GM21526 (cell line): ENCODE measurements at regions not wholly inside any gene's neighbourhood (a gene's known extent, or its start where the extent isn't known, plus 50 kb on each side); places are given as distances from the start of the nearest gene placed in this dataset.
A peak's percentile ranks its signal among the peaks of the same experiment; 100 is the strongest.
"Not testable (repeated sequence)": the region's sequence is repeated elsewhere in the genome, so short reads cannot be mapped to it uniquely, and the experiment has no call there.

ENCODE experiments used
- ATAC-seq: cut with Tn5 transposase; IDR thresholded peaks from one replicate; pipeline ENCODE4 v1.9.1; 2021; ENCODE audit warnings: moderate library complexity; ENCODE audit not compliant: unreplicated experiment, low FRiP score

- ATAC-seq = no peak
These were observed 592.7 kb upstream of the VRK2 start for GRCh38 chr2:57453945-57454344.

- no peak for ATAC-seq
These were observed 586.0 kb upstream of the VRK2 start for GRCh38 chr2:57460396-57461276.

DNA sequence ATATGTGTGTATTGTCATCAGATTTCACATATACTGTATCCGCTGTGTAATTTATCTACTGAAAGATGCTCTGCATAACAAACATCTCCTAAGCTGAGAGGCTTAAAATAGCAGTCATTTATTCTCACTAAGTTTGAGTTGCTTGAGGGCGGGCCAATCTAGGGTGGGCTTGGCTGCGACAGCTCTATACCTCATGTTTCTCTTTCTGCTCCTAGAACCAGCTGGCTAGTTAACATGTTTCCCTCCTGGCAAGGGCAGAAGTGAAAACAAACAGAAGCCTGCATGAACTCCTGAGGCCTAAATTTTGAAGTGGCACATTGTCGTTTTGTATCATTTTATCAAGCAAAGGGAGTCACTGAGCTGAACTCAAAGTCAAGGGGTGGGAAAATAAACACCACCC lies 585.0 kb upstream of the VRK2 start:
- ATAC-seq = no peak

DNA sequence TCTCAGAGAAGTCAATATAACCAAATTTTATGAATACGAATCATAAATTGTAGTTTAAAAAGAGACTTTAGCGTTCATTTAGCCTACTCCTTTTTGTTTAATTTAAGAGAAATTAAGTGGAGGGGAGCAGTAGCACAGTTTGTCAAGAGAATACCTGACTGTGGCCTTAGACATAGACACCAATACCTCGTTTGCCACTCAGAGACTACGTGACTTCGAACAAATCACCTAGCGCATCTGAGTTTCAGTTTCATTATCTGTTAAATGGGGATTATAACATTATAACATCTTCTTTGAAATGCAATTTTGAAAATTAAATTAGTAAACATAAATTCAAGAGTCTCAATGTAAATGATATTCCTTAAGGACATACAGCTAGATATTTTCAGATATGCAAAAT lies 581.5 kb upstream of the VRK2 start:
- no peak for ATAC-seq

DNA sequence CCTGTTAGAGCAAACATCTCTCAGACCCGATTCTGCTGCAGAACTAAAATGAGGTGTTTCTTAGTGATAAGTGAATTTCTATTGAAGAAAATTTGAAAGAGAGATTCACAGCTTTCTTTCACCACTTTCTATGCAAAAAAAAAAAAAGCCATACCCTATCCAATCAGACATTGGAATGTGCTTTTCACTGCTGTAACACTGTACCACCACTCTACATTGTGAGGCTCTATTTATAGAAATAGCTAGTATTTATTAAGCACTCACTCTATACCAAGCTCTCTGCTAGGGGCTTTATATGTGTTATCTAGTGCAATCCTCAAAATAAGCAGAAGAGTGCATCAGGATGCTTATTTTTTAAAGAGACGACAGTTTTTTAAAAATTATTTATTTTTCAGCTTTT lies 580.6 kb upstream of the VRK2 start:
- no peak for ATAC-seq

DNA sequence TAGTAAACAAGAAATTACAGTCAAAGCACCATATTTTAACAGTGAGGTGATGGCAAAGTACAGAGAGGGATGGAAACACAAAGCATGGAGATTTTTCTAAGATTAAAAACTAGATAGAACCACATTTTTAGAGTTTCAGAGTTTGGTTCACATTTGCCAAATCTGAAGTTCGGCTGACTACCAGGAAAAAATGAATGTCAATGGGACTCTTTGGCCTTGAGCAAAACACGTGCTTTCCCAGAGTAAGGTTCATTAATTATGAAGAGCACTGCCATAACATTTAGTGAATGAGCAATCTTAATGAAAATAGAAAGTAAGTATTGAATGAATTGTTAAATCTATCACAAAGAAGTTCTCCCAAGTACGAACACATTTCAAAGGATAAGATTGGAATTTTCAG lies 571.2 kb upstream of the VRK2 start:
- no peak for ATAC-seq

DNA sequence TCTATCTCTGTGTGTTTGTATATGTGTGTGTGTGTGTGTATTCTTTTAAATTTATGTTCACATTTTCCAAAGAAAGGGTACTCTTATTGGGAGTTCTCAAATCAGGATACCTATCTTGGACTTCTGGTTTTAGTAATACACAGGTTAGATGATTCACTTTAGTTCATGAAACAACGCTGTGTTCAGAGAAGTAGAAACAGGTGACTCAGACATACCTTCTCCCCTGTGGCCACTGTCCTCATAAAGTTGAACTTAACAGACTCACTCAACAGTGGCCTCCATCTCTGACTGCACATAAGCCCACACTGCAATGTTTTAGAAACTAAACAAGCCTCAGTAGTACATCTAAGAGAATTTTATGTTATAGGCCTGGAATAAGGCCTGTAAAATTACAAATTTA lies 566.6 kb upstream of the VRK2 start:
- no peak for ATAC-seq

DNA sequence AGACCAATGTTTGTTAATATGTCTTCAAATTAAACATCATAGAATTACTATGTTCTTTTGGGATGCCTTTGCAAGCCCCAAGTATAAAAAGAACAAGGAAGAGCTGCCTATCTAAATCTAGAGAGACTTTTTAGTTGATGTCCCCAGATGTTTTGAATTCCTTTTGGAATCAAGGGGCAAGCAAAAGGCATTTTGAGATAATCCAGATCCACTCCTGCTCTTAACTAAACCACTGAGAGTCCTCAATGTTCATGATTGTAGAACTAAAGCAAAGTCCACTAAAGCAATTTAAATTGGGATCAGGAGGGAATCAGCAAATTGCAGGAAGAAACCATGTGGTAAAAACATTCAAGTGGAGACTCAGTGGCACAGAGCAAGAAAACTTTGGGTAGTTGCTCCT lies 558.5 kb upstream of the VRK2 start:
- no peak for ATAC-seq

DNA sequence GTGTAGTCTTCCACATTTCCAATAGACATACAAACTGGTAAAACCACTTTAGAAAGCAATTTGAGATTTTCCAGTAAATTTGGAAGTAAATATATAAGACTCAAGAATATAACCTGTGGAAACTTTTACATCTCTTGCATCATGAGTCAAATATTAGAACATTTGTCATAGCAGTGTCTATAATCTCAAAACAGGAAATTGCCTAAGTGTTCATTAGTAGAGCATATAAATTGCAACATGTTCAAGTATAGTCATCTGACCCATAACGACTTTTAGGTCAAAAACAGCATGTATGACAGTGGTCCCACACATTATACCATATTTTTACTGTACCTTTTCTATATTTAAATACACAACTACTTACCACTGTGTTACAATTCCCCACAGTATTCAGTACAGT lies 555.9 kb upstream of the VRK2 start:
- no peak for ATAC-seq

DNA sequence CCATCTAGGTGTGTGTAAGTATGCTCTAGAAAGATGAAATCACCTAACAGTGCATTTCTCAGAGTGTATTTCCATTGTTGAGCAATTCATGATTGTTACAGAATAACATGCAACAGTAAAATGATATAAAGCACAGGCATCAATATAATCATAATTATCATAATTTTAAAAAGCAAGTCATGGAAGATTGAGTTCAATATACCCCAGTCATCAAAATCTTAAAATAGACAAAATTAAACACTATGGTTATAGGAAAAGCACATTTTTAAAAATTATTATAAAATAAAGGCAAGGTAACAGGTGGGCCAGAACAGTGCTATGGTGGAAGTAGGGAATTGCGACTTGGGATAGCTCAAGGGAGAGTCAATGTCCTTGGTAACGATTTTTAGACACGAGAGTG lies 555.4 kb upstream of the VRK2 start:
- no peak for ATAC-seq

DNA sequence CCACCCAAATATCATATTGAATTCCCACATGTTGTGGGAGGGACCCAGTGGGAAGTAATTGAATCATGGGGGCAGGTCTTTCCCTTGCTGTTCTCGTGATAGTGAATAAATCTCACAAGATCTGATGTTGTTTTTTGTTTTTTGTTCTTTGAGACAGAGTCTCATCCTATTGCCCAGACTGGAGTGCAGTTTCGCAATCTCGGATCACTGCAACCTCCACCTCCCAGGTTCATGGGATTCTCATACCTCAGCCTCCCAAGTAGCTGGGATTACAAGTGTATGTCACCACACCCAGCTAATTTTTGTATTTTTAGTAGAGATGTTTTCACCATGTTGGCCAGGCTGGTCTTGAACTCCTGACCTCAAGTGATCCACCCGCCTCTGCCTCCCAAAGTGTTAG lies 552.6 kb upstream of the VRK2 start:
- not testable (repeated sequence) for ATAC-seq

DNA sequence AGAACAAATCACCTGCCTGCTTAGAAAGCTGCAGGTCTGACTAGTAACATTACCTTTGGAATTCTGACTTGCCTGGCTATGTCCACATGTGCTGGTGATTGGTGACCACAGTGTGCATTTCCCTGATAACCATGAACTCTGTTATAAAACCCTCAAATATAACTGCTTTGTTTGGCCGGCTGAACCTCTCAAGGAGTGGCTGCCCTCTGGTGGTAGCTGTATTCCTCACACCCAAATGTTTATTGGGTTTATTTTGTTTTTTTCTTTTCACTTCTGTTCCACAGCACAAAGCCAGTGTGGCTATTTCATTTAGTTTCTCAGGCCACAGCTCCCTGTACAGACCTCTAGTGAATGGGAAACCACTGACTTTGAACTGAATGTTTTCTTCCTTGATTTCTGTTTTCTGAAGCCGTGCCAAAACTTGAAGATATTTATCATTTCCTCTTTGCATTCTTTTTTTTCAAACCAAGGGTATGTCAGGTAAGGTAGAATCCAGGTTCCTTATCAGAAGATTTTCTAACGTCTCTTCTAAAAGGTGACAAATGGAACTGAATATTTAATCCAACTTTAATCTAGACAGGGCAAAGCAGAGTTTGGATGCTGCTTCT lies 549.0 kb upstream of the VRK2 start:
- ATAC-seq = no peak

DNA sequence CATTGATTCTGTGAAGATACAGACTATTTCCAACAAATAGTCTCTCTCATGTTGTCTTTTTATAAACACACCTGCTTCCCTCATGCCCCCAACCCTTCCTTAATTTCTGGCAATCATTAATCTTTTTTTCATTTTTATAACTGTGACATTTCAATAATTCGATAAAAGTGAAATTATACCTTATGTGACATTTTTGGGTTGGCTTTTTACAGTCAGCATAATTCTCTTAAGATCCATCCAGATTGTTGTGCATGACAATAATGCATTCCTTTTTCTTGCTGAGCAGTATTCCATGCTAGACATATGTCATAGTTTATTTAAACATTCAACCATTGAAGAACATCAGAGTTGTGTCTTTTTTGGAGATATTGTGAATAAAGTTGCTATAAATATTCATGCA lies 541.8 kb upstream of the VRK2 start:
- ATAC-seq = no peak

GRCh38 chr2:57509189-57509588 lies 537.4 kb upstream of the VRK2 start:
- no peak for ATAC-seq

DNA sequence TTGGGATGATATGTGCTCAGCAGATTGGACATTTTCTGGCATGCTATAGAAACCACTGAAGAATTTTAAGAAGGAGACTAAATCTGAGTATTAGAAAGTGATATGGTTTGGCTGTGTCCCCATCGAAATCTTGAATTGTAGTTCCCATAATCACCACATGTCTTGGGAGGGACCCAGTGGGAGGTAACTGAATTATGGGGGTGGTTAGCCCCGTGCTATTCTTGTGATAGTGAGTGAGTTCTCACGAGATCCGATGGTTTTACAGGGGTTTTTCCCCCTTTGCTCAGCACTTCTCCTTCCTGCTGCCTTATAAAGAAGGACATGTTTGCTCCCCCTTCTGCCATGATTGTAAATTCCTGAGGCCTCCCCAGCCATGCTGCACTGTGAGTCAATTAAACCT lies 535.9 kb upstream of the VRK2 start:
- ATAC-seq = no peak

- ATAC-seq = no peak
These were observed 531.2 kb upstream of the VRK2 start for GRCh38 chr2:57515366-57515765.

DNA sequence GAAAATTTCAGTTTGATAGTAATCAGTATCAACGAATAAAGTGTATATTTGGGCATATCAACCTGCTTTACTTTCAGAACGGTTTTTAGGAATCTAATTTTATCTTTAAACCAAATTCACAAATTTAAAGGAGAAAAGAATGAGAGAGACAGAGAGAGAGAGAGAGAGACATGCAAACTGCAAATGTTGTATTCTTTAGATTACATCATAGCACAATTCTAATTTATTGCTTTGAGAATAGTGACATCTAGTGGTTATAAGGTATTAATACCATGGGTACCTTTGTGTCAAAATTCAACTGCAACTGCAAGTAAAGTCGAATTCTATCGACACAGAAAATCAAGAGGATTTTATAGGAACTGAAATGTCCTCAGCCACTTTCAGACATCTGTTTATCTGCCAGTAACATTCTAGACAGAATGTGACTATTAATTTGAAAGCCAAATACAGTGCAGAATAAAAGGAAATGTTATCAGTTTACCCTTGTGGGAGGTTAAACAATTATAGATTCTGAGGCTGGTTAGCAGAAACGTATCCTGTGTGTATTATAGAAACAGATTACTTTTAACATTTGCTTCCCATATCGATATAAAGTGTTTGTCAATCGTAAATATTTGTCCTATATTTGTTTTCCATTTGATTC lies 529.8 kb upstream of the VRK2 start:
- ATAC-seq = peak; percentile 89

DNA sequence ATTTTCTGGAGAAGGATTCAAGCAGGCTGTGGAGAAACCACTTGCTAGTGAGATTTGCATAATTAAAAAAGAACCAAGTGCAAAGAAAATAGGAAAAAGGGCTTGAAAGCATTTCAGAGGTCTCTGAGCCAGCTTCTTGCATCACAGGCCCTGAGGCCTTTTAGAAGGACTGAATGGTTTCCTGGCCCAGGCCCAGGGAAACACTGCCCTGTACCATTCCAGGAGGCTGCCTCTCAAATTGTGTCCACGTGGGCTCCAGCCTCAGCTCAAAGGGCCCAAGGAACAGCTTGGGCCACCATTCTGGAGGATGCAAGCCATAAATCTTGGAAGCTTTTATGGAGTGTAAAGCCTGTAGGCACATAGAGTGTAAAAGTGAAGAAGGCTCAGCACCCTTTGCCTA lies 523.3 kb upstream of the VRK2 start:
- no peak for ATAC-seq

DNA sequence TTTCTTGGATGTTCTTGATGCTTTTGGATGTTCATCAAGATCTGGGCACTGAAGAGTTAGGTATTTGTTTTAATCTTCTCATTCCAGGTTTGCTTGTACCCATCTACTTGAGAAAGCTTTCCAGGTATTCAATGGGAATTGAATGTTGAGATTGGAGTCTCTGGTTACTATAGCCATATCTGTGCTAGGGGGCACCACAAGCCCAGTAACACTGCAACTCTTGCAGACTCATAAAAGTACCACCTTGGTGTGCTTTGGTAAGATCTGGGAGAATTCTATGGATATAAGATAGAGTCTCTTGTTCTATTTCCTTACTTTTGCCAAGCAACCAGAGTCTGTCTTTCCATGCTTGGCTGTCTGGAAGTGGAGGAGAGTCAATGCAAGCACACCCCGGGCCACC lies 518.9 kb upstream of the VRK2 start:
- no peak for ATAC-seq

DNA sequence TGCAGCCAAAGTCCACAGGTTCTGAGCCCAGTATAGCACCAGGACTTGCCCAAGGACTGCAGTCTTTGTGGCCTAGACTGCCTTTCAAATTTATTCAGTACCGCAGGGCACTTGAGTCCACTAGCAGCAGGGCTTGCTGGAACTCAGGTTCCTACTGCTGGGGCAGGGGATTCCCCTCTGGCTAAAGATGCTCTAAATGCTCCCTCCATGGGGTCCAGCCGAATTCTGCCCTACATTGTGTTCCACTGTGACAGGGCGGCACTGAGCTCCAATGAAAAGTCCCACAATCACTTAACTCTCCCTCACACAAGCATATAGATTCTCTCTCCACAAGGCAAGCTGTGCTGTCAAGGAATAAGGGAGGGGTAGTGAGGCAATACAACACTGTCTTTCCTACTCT lies 518.1 kb upstream of the VRK2 start:
- ATAC-seq = no peak

DNA sequence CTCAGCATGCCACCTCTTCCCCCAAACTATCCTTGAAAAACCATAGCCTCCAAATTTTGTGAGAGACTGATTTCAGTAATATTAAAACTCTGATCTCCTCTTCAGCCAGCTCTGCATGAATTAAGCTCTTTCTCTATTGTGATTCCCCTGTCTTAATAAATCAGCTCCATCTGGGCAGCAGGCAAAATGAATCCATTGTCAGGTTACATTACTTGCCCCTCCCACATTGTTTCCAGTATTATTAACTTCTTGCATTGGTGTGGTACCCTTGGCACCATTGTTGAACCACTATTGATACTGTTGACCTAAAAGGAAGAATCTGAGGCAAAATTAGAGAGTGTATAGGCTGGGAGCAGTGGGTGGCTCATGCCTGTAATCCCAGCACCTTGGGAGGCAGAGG lies 512.2 kb upstream of the VRK2 start:
- ATAC-seq = no peak
